ENCODE measurements at regions not wholly inside any gene's neighbourhood (a gene's known extent, or its start where the extent isn't known, plus 50 kb on each side); places are given as distances from the start of the nearest gene placed in this dataset.

DNA sequence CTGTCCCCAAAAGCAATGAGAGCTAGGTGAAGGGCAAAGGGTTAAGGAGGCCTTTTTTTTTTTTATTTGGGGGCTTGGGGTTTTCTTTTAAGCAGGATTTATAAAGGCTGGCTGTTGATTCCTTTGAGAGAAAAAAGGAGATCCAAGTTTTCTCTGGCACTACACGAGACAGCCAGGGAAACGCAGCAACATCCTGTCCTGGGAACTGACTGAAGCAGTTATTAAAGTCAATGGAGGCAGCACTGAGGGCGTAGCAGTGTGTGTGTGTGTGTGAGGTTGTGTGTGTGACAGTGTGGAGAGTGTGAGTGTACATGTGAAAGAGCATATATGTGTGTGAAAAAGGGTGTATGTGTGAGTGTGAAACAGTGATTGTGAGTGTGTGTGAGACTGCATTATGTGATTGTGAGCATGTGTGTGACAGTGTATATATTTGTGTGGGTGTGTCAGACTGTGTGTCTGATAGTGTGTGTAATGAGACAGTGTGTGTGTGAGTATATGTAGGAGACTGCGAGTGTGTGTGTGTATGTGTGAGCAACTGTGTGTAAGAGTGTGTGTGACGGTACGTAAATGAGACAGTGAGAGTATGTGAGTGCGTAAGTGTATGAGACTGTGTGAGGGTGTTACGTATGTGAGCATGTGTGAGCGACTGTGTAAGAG is 65.9 kb upstream of the TIAM1 start:
- Histone ChIP-seq H3K27ac (peak overlapping the region in 1 of 2 donors; percentile 32), H3K4me3 (no peak overlapping the region)
- TF ChIP-seq, protein P1, sequence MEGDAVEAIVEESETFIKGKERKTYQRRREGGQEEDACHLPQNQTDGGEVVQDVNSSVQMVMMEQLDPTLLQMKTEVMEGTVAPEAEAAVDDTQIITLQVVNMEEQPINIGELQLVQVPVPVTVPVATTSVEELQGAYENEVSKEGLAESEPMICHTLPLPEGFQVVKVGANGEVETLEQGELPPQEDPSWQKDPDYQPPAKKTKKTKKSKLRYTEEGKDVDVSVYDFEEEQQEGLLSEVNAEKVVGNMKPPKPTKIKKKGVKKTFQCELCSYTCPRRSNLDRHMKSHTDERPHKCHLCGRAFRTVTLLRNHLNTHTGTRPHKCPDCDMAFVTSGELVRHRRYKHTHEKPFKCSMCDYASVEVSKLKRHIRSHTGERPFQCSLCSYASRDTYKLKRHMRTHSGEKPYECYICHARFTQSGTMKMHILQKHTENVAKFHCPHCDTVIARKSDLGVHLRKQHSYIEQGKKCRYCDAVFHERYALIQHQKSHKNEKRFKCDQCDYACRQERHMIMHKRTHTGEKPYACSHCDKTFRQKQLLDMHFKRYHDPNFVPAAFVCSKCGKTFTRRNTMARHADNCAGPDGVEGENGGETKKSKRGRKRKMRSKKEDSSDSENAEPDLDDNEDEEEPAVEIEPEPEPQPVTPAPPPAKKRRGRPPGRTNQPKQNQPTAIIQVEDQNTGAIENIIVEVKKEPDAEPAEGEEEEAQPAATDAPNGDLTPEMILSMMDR (IDR thresholded peaks at IDR 0.05) = no peak
- DNase-seq (ENCODE audit: low spot score) = no peak

DNA sequence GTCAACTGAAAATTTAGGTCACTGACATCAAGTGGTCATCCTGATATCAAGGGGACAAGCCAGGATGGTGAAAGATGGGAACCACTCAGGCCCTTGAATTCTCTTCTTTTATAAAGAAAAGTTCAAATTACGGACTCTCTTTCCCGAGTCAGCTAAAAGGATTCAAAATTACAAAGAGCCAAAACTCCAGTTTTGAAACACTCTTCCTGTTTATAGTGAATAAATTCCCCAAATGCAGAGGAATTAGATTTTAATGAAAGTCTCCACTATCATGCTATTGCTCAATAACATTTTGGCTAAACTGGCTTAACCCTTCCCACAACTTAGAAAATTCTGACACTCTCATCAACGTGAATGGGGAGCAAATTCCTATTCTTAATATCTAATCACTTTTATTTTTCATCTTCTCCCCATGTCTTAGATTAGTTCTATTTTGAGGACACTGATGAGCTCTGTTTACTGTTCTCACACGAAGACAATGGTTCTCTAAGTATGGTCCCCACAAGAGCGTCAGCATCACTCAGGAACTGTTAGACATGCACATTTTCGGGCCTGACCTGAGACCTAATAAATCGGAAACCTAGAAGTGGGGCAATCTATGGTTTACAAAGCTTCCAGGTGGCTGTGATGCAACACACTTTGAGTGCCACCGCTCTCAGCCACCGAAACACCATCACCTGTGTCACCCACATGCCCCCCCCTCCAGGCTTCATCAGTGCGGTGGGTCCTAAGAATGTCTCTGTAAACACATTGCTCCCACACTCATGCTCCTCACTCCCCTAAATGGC is 64.4 kb upstream of the TIAM1 start:
- Histone ChIP-seq H3K4me3 (no peak overlapping the region), H3K27ac (no peak overlapping the region)
- TF ChIP-seq, protein P1 (IDR thresholded peaks at IDR 0.05) = no peak
- DNase-seq (ENCODE audit: low spot score) = no peak

DNA sequence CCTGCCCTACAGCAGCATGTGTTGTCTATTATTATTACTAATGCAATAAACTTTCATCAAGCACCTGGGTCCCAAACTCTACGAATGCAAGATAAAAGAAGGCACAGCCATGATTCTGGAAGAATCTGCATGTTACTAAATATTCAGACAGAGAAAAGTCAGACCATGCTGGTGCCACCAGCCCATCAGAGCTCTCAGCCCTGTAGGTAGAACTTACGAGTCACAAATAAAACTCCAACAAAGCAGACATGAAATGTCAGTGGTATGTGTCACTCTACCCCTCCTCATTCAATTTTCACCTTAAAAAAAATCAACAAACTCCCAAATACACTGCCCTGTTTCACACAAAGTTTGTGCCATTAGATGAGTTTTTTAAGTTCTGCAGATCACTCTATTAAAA is 62.4 kb upstream of the TIAM1 start:
- Histone ChIP-seq H3K27ac (no peak overlapping the region), H3K4me3 (no peak overlapping the region)
- TF ChIP-seq, protein P1 (IDR thresholded peaks at IDR 0.05) = no peak
- DNase-seq (ENCODE audit: low spot score) = no peak

DNA sequence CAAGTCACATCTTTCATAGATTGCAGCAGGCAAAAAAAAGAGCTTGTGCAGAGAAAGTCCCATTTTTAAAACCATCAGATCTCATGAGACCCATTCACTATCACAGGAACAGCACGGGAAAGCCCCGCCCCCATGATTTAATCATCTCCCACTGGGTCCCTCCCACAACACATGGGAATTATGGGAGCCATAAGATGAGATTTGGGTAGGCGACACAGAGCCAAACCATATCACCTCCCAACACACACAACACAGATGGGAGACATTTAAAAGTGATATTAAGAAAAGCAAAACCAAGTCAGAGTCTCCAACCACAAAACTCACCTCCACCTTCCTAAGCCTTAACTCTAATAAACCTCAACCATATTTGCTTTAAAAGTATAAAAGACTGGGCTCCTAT is 61.5 kb upstream of the TIAM1 start:
- H3K27ac ChIP-seq = no peak overlapping the region
- TF ChIP-seq, protein P1 (IDR thresholded peaks at IDR 0.05) = no peak

DNA sequence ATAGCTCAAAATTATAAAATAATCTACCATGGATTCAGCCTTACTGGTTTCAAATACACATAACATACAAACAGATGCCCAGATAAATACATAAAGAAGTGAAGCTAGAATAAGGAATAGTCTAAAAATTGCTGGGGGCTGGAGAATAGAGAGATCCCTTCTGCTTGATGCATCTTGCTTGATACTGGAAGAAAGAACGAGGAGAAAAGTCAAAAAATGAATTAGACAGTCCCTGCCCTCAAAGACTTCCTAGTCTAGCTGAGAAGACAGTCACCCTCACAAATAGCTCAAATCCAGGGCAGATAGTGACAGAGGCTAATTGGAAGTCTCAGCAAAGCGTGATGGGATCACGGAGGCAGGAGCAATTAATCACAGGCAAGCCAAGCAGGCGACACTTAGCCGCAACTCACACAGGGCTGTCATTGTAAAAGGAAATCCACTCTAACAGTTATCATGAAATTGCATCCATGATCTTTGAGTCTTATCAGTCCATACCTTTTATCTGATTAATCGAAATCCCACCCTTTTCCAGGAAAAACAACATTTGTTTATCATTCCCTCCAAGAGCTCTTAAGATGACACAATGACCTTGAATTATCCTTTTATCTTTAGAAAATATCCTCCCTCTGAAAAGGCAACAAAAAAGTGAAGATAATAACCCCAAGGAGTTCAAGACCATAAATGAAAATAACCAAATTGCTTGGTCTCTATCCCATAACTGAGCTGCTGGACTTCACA is 59.7 kb upstream of the TIAM1 start:
- Histone ChIP-seq H3K4me3 (no peak overlapping the region), H3K27ac (no peak overlapping the region)
- no peak for DNase-seq (ENCODE audit: low spot score)
- TF ChIP-seq, protein P1 (IDR thresholded peaks at IDR 0.05) = no peak

More for the DNA sequence above, 61.5 kb upstream of the TIAM1 start:
- H3K4me3 ChIP-seq = no peak overlapping the region
- no peak for DNase-seq (ENCODE audit: low spot score)

DNA sequence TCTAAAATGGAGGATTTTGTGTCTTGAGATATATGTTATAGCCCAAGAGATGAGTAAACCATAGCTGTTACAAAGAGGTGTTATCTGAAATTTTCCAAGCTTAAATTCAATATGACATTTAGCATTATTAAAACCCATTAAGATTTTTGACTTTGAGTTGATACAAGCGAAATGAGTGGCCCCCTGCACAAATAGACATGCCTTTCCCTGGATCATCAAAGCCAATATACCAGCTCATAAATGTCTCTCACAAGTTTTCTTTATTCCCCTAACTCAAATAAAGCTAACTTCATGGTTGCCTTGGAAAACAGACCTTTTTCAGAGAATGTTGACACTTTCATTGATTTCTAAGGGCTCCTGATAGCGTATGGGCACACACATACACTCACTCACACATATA is 55.5 kb upstream of the TIAM1 start:
- no peak overlapping the region for H3K4me3 ChIP-seq
- TF ChIP-seq, protein P1 (IDR thresholded peaks at IDR 0.05) = no peak
- no peak overlapping the region for H3K27ac ChIP-seq
- no peak for DNase-seq (ENCODE audit: low spot score)
